ENCODE measurements at regions not wholly inside any gene's neighbourhood (a gene's known extent, or its start where the extent isn't known, plus 50 kb on each side); places are given as distances from the start of the nearest gene placed in this dataset.

DNA sequence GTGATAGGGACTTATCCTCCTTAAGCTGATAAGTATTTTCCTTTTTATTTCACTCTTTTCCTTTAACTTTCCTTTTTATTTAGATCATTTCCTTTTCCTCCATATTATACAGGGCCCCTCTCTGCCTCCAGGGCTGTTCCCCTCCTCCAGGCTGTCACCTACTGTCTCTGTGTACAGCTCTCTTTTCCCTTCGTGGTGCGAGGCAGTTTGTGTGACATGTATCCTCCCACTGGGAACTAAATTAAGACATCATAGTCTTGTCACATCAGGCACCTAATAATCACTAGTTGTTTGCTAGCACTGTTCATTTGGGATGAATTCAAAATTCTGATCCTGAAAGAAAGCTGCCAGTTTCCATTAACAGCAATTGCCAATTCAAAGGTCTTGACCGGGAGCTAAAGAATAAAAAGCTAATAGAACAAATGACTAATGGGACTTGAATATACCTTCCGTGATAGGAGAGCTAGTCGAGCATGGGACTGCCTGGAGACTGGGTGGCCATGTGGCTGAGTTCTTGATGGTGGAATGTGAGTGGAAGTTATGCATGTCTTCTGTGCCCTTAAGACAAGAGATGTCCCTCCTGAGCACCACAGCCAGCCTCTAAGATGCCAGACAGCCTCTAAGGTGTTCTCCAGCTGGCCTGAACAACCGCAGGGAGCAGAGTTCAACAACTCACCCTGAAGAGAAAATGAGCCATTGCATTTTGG, 77.7 kb upstream of the LRRC55 start:
- TF ChIP-seq, protein P1, sequence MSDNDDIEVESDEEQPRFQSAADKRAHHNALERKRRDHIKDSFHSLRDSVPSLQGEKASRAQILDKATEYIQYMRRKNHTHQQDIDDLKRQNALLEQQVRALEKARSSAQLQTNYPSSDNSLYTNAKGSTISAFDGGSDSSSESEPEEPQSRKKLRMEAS (IDR thresholded peaks at IDR 0.05), result no peak
- TF ChIP-seq, protein P2, sequence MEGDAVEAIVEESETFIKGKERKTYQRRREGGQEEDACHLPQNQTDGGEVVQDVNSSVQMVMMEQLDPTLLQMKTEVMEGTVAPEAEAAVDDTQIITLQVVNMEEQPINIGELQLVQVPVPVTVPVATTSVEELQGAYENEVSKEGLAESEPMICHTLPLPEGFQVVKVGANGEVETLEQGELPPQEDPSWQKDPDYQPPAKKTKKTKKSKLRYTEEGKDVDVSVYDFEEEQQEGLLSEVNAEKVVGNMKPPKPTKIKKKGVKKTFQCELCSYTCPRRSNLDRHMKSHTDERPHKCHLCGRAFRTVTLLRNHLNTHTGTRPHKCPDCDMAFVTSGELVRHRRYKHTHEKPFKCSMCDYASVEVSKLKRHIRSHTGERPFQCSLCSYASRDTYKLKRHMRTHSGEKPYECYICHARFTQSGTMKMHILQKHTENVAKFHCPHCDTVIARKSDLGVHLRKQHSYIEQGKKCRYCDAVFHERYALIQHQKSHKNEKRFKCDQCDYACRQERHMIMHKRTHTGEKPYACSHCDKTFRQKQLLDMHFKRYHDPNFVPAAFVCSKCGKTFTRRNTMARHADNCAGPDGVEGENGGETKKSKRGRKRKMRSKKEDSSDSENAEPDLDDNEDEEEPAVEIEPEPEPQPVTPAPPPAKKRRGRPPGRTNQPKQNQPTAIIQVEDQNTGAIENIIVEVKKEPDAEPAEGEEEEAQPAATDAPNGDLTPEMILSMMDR (IDR thresholded peaks at IDR 0.05 in 2 of 3, conservative IDR thresholded peaks at IDR 0.05 in 1 of 3; ENCODE audit: borderline replicate concordance in 1 of 3, insufficient read depth in 1 of 3, low read depth in 2 of 3, low read length in 2 of 3), result no peak
- TF ChIP-seq EZH2 (IDR thresholded peaks at IDR 0.05), result no peak
- TF ChIP-seq, protein P3, sequence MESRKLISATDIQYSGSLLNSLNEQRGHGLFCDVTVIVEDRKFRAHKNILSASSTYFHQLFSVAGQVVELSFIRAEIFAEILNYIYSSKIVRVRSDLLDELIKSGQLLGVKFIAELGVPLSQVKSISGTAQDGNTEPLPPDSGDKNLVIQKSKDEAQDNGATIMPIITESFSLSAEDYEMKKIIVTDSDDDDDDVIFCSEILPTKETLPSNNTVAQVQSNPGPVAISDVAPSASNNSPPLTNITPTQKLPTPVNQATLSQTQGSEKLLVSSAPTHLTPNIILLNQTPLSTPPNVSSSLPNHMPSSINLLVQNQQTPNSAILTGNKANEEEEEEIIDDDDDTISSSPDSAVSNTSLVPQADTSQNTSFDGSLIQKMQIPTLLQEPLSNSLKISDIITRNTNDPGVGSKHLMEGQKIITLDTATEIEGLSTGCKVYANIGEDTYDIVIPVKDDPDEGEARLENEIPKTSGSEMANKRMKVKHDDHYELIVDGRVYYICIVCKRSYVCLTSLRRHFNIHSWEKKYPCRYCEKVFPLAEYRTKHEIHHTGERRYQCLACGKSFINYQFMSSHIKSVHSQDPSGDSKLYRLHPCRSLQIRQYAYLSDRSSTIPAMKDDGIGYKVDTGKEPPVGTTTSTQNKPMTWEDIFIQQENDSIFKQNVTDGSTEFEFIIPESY (IDR thresholded peaks at IDR 0.05; ENCODE audit: extremely low read depth, insufficient replicate concordance, low read length), result no peak

All from HCT116 (cell line).